HG03457 (cell line): ENCODE measurements at regions not wholly inside any gene's neighbourhood (a gene's known extent, or its start where the extent isn't known, plus 50 kb on each side); places are given as distances from the start of the nearest gene placed in this dataset.

Source experiments
- ATAC-seq: cut with Tn5 transposase; IDR thresholded peaks from one replicate; pipeline ENCODE4 v1.9.1; 2021; ENCODE audit warnings: moderate number of reproducible peaks; ENCODE audit not compliant: unreplicated experiment

- no peak for ATAC-seq
Measured at GRCh38 chr4:112994732-112995464, 54.6 kb upstream of the ANK2 start.
